GM18907 (cell line): ENCODE measurements at regions not wholly inside any gene's neighbourhood (a gene's known extent, or its start where the extent isn't known, plus 50 kb on each side); places are given as distances from the start of the nearest gene placed in this dataset.

ENCODE experiments used
- ATAC-seq: cut with Tn5 transposase; IDR thresholded peaks from one replicate; pipeline ENCODE4 v1.9.1; 2021; ENCODE audit warnings: mild to moderate bottlenecking, moderate library complexity; ENCODE audit not compliant: unreplicated experiment

- no peak for ATAC-seq
Observed at GRCh38 chr18:40921845-40922629, 1033.0 kb upstream of the PIK3C3 start.

DNA sequence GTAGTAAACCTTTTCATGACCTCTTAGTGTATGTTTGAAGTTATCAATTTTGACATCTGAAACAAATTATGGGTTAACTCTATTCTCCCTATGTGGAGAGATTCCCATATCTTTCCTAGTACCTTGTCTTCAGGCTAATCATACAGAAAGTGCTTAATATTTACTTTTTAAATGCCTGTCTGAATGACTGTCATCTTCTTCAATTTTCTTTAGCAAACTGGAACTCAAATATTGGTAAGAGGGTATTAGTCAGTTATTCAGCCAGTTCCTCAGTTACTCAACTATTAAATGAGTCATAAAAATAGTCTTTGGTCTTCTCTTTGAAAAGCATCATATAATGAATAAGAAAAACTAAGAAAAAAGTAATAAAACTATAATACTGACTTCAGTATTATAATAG, 1038.0 kb upstream of the PIK3C3 start:
- ATAC-seq: no peak

GRCh38 chr18:40915724-40916123, 1039.3 kb upstream of the PIK3C3 start:
- ATAC-seq: no peak

DNA sequence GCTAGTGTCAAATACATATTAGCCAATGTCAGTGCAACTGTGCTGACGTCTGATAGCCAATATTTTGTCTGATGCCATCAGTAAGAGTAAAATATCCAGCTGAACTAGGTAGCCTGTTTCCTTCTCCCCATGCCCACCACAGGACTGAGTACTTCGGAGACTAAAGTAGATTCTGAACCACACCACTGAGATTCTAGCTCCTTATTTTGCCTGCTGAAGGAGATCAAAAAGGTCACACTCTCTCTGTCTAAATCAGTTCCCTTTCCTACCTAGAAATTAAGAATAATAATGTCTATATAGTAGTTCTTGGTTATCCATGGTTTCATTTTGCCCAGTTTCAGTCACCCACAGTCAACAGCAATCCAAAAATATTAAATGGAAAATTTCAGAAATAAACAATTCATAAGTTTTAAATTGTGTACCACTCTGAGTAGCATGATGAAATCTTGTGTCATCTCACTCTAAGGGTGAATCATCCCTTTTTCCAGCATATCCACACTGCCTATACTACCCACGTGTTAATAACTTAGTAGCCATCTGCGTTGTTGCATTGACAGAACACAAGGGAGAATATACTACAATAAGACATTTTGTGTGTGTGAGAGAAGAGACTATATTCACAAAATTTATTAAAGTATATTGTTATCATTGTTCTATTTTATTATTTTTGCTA, 1043.3 kb upstream of the PIK3C3 start:
- ATAC-seq: no peak

DNA sequence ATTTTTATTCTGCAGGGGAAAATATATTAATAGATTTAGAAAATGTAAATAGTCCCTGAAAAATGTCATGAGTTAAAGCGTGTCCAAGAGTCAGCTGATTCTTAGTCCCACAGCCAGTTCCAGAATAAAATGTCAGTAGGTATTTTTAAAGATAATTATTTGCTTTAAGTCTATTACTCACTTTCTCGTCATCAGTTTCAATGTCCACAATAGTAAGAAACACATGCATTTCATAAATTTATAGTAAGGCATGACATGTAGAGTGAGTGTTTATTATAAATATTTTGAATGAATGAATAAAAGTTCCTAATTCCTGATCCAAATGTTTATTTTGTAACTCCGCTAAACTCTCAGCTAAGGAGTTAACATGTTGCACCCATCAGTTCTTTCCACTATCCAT, 1044.0 kb upstream of the PIK3C3 start:
- no peak for ATAC-seq

- ATAC-seq: no peak
Observed at GRCh38 chr18:40907842-40908241, 1047.2 kb upstream of the PIK3C3 start.

DNA sequence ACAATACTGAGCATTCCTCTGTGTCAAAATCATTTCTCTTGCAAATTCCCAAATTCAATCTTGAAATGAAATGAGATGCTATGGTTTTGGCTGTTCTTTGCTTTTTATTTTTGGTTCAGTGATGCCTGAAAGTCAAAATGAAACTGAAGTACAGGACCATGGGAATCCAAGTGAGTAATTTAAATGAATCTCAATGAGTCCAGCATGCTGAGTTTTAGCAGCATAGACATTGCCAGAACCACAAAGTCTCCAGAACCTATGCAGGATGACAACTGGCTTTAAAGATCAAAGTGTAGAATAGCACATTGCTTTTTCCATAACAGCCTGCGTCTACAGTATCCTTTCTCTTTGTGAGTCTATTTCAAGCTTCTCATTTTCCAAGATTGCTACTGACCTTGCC, 1050.7 kb upstream of the PIK3C3 start:
- no peak for ATAC-seq

DNA sequence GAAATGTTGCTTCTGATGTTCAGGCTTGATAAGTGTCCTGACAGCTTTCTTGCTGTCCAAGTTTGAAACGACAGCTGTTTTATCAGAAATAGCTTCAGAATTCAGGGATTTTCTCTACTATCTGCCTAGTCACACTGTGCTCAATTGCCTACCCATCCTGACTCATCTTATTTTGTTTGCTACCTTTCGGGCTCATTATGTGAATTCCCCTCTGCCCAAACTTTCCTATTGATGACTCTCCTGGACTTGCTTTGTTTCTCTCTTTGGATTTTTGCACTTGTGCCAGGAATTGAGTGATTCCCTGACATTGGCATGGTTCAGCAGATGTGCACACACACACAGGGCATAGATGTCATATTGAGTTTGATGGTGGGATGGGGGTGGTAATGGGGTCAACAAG, 1052.6 kb upstream of the PIK3C3 start:
- ATAC-seq: no peak

DNA sequence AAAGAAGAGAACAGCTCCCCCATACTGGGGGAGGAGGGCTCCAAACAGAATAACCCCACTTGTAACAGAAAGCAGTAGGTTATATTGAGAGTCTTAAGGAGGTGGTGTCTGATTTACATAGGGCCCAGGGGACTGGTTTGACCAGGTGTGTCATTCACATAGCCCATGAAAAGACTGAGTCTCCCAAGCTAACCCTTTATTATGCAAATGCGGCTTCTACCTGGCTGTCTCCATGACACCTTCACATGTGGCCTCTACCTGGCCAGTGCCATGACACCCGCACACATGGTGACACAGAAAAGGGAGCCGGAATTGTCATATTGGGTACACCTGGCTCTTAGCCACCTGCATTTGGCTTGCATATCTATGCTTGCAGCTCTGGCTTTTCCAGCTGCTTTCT, 1057.2 kb upstream of the PIK3C3 start:
- no peak for ATAC-seq

- ATAC-seq: no peak
Observed at GRCh38 chr18:40883271-40883670, 1071.8 kb upstream of the PIK3C3 start.

GRCh38 chr18:40882468-40882867, 1072.6 kb upstream of the PIK3C3 start:
- no peak for ATAC-seq

GRCh38 chr18:40878371-40878770, 1076.7 kb upstream of the PIK3C3 start:
- ATAC-seq: no peak

GRCh38 chr18:40877096-40877495, 1077.9 kb upstream of the PIK3C3 start:
- no peak for ATAC-seq

DNA sequence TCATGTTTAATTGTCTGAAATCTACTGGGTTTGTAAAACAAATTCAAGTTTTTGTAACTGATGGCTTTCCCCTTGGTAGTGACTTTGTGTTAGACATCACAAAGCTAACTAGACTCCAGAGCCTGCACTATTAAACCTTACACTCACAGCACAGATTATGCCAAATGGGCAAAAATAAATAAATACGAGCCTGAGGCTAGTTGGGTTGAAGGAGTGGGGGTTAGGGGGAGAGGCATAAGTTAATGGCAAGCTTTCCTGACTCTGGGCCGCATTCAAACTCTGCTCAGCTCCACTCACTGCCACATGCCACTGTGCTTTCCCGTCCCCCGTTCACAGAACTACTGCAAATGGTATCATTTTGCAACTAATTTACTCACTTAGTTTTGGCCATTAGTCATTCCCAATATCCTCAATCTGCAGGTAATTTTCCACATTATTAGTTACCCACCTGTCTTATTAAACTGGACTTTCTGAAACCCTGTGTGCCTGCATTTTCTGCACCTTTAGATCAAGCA, 1079.9 kb upstream of the PIK3C3 start:
- ATAC-seq: no peak

- ATAC-seq: no peak
Observed at GRCh38 chr18:40874233-40874632, 1080.8 kb upstream of the PIK3C3 start.

DNA sequence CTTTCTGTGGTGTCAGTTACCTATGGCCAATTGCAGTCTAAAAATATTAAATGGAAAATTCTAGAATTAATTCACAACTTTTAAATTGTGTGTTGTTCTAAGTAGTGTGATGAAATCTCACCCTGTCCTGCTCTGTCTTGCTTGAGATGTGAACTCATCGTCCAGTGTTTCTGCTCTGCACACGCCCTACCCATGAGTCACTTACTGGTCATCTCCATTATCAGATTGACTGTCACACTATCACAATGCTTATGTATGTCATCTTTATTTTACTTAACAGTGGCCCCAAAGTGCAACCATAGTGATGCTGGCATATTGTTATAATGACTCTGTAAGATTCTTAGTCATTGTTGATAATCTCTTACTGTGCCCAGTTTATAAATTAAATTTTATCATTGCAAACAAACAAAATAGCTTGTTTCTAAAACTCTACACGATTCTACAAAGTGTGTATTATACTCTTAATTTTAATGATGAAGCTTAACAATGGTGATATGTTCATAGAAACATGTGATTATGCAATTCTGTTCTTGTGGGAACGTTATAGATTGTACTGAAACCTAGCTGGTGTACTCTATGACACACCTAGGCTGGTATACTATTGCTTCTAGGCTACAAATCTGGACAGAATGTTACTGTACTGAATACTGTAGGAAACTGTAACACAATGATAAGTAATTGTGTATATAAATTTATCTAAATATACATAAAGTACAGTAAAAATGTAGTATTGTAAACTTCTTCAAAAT, 1086.8 kb upstream of the PIK3C3 start:
- no peak for ATAC-seq

- ATAC-seq: no peak
Observed at GRCh38 chr18:40867459-40867858, 1087.6 kb upstream of the PIK3C3 start.

- ATAC-seq: no peak
Observed at GRCh38 chr18:40866968-40867367, 1088.1 kb upstream of the PIK3C3 start.

- ATAC-seq: peak; percentile 55
Observed at GRCh38 chr18:40866013-40866645, 1088.9 kb upstream of the PIK3C3 start.

DNA sequence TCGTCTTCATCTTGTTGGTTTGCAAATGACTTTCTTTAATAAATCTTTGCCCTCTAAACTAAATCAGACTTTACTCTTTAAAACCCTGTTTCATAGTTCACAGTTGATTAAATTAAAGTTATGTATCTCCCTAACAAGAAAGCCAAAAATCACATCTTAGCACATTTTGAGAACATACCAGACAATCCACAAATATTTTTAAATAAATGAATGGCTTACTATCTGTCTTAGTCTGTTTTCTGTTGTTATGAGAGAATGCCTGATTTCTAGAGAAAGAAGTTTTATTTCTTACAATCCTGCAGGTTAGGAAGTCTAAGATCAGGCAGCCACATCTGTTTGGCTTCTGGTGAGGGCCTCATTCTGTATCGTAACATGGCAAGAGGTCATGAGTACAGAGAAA, 1090.2 kb upstream of the PIK3C3 start:
- ATAC-seq: no peak

DNA sequence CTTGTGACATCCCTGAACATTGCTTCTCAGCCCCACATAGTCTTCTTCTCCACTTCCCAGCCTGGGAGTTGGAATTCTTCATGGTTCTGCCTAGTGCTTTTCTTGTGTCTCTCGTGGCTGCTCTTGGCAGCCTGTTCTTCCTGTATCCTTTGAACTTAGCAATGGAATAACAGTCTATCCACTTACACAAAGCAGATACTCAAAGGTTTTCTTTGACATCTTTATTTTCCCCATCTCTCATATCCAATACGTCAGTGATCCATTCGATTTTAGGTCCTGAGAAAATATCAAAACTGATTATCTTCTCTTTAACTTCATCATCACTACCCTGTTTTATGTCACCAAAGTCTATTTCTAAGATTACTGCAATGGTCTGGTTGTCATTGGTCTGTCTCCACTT, 1091.2 kb upstream of the PIK3C3 start:
- ATAC-seq: no peak
